Hepatocyte (in vitro differentiated cells): ENCODE measurements at regions not wholly inside any gene's neighbourhood (a gene's known extent, or its start where the extent isn't known, plus 50 kb on each side); places are given as distances from the start of the nearest gene placed in this dataset.

Experiments
- DNase-seq: peaks from one replicate; pipeline ENCODE4 v3.0.0-alpha.2; 2016; ENCODE audit warnings: low spot score
- H2AFZ ChIP-seq: fragments of 200-600 bp; sonication (generic); 2 replicates; pipeline ENCODE4 v1.6.0; 2016; ENCODE audit warnings: antibody characterized with exemption, mild to moderate bottlenecking
- H3K27ac ChIP-seq: fragments of 200-600 bp; sonication (generic); 2 replicates; pipeline ENCODE4 v1.5.1; 2016; ENCODE audit warnings: mild to moderate bottlenecking
- H3K27me3 ChIP-seq: fragments of 200-600 bp; sonication (generic); 2 replicates; pipeline ENCODE4 v1.6.1; 2016
- H3K36me3 ChIP-seq: fragments of 200-600 bp; sonication (generic); replicated peaks from 2 replicates; pipeline ENCODE4 v1.5.1; 2016; ENCODE audit warnings: low read depth; ENCODE audit not compliant: insufficient read depth
- H3K4me1 ChIP-seq: fragments of 200-600 bp; sonication (generic); 2 replicates; pipeline ENCODE4 v1.5.1; 2016; ENCODE audit warnings: mild to moderate bottlenecking, moderate library complexity; ENCODE audit not compliant: insufficient read depth
- H3K4me2 ChIP-seq: fragments of 200-600 bp; sonication (generic); 2 replicates; pipeline ENCODE4 v1.6.0; 2016
- H3K4me3 ChIP-seq: fragments of 200-600 bp; sonication (generic); 2 replicates; pipeline ENCODE4 v1.5.1; 2016; ENCODE audit warnings: mild to moderate bottlenecking
- H3K79me2 ChIP-seq: fragments of 200-600 bp; sonication (generic); 2 replicates; pipeline ENCODE4 v1.6.0; 2017; ENCODE audit warnings: mild to moderate bottlenecking
- H3K9me2 ChIP-seq: fragments of 200-600 bp; sonication (generic); replicated peaks from 2 replicates; pipeline ENCODE4 v1.6.0; 2017; ENCODE audit warnings: mild to moderate bottlenecking; ENCODE audit not compliant: insufficient read depth
- H3K9me3 ChIP-seq: fragments of 200-600 bp; sonication (generic); 2 replicates; pipeline ENCODE4 v1.5.1; 2016; ENCODE audit warnings: low read depth, mild to moderate bottlenecking
- H4K20me1 ChIP-seq: fragments of 200-600 bp; sonication (generic); 2 replicates; pipeline ENCODE4 v1.6.0; 2016; ENCODE audit warnings: mild to moderate bottlenecking; ENCODE audit not compliant: insufficient read depth, poor library complexity, severe bottlenecking
- EZH2 ChIP-seq: fragments of 200-600 bp; sonication (generic); IDR thresholded peaks from 2 replicates; pipeline ENCODE4 v1.6.1; 2016; ENCODE audit warnings: antibody characterized with exemption, mild to moderate bottlenecking, borderline replicate concordance
- EZH2phosphoT487 ChIP-seq: fragments of 200-600 bp; sonication (generic); IDR thresholded peaks from one replicate; pipeline ENCODE4 v1.6.1; 2018; ENCODE audit warnings: antibody characterized with exemption, mild to moderate bottlenecking, low read depth, moderate library complexity; ENCODE audit not compliant: unreplicated experiment, severe bottlenecking
- WGBS: methylation state at CpG from one replicate; pipeline ENCODE4 v1.1.6; 2016; ENCODE audit warnings: low lambda C conversion rate; ENCODE audit errors: missing lambda C conversion rate; 5-methylcytosine and 5-hydroxymethylcytosine counted together
- TF ChIP-seq, protein P1 (sequence below): fragments of 200-600 bp; sonication (generic); IDR thresholded peaks from 2 replicates; pipeline ENCODE4 v1.5.1; 2016; ENCODE audit warnings: antibody characterized with exemption, mild to moderate bottlenecking; ENCODE audit not compliant: poor library complexity

DNA sequence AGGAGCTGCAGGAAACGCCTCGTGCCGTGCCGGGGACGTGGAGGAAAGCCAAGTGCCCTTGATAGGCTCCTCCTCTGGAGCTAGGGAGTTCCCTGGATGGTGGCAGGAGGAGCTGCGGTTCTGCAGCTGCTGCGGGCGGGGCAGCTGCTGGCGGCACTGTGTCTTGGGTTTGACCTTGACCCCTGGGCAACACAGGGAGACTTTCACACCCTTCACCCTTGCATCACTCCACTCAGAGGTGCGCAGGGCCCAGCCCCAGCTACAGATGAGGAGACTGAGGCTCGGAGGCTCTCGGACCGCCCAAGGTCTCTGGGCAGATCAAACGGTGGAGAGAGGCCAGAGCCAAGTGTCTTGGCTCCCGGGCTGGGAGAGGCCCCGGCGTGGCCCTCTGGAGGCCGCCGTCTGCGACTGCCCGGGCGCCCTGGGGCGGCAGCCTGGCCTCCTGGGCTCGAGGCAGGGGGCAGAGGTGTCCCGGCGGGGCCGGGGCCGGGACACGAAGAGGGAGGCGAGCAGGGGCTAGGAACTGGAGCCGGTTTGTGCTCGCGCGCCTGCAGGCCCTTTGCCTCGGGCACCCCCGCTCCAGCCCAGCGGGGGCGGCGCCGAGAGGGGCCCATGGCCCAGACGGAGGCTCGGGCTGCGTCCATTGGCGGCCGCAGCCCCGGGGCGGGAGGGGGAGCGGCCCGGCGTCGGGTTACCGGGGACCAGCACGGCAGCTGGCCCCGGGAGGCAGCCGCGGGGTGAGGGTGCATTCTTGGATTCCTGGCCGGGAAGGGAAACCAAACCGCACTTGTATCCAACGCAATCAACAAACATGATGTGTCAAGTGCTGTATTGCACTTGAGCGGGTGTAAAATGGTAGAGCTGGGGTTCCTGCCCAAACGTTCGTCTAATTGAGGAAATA lies 129.6 kb upstream of the SLC1A4 start:
- H3K9me2 ChIP-seq = no peaks in the 10 kb centered on the region
- no peaks in the 10 kb centered on the region for H3K36me3 ChIP-seq
- no peaks in the 10 kb centered on the region for H3K27me3 ChIP-seq
- H2AFZ ChIP-seq = peak overlapping the region; percentile 33
- no peak overlapping the region for H3K4me3 ChIP-seq
- TF ChIP-seq, protein P1, sequence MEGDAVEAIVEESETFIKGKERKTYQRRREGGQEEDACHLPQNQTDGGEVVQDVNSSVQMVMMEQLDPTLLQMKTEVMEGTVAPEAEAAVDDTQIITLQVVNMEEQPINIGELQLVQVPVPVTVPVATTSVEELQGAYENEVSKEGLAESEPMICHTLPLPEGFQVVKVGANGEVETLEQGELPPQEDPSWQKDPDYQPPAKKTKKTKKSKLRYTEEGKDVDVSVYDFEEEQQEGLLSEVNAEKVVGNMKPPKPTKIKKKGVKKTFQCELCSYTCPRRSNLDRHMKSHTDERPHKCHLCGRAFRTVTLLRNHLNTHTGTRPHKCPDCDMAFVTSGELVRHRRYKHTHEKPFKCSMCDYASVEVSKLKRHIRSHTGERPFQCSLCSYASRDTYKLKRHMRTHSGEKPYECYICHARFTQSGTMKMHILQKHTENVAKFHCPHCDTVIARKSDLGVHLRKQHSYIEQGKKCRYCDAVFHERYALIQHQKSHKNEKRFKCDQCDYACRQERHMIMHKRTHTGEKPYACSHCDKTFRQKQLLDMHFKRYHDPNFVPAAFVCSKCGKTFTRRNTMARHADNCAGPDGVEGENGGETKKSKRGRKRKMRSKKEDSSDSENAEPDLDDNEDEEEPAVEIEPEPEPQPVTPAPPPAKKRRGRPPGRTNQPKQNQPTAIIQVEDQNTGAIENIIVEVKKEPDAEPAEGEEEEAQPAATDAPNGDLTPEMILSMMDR = no peak
- TF ChIP-seq EZH2 (no peak), EZH2phosphoT487 (no peak)
- 8% methylated on average over 34 of the region's 62 CpGs for WGBS
- H3K4me2 ChIP-seq = peak overlapping the region; percentile 86
- no peaks in the 10 kb centered on the region for H3K79me2 ChIP-seq
- no peaks in the 10 kb centered on the region for H4K20me1 ChIP-seq
- peaks cover 24% of the 10 kb centered on the region for H3K4me1 ChIP-seq
- no peaks in the 10 kb centered on the region for H3K9me3 ChIP-seq
- peak; percentile 88 for DNase-seq
- H3K27ac ChIP-seq = peak overlapping the region; percentile 94

DNA sequence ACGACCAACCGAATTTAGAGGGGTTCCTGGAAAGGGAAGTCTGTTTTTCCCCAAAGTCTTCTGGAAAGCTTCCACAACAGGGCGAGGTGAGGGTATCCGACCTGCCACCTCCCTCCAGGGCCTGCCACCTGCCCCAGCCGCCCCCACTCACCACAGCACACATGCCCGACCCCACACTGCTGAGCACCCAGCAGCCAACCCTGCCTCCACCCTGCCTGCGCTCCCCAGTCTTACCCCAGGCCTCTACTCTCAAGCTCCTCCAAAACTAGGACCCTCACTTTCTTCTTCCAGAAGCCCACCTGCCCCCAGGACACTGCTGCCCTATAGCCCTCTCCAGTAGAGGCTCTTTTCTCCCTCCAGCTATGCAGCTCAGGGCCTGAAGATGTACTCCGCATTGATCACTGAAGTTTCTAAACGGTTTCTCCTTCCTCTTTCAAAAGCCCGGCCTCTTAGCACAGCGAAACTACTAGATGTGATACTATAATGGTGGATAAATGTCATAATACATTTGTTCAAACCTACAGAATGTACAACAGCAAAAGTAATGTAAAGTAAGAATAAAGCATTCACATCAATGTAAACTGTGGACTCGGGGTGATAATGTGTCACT lies 128.8 kb upstream of the SLC1A4 start:
- Histone ChIP-seq H2AFZ (no peak overlapping the region), H3K9me3 (no peaks in the 10 kb centered on the region), H3K4me2 (peak overlapping the region; percentile 86), H3K4me1 (peaks cover 28% of the 10 kb centered on the region), H3K27me3 (no peaks in the 10 kb centered on the region), H3K9me2 (no peaks in the 10 kb centered on the region), H4K20me1 (no peaks in the 10 kb centered on the region), H3K27ac (peak overlapping the region; percentile 94), H3K4me3 (no peak overlapping the region), H3K36me3 (no peaks in the 10 kb centered on the region), H3K79me2 (no peaks in the 10 kb centered on the region)
- WGBS = 84% methylated on average over 12 of the region's 12 CpGs
- DNase-seq = no peak
- TF ChIP-seq, protein P1 = no peak
- no peak for TF ChIP-seq EZH2
- TF ChIP-seq EZH2phosphoT487 = no peak

DNA sequence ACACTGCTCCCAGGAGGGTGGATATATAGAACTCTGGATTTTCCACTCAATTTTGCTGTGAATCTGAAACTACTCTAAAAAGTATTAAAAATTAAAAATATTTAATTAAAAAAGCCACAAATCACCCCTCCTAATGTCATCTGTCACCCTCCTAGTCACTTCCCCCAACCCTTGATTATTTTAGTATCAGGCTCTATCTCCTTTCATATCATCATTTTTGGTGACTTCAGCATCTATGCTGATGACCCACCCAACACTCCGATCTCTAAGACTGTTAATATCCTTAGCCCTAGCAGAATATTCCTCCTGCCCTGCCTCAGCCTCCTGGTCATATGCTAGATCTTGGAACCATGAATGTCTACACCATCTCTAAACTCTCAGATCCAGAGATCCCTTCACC lies 128.3 kb upstream of the SLC1A4 start:
- H3K27ac ChIP-seq = no peak overlapping the region
- H2AFZ ChIP-seq = no peak overlapping the region
- H3K27me3 ChIP-seq = no peaks in the 10 kb centered on the region
- peaks cover 28% of the 10 kb centered on the region for H3K4me1 ChIP-seq
- H3K36me3 ChIP-seq = no peaks in the 10 kb centered on the region
- no peak for TF ChIP-seq EZH2
- TF ChIP-seq EZH2phosphoT487 = no peak
- TF ChIP-seq, protein P1 = no peak
- no peak overlapping the region for H3K4me3 ChIP-seq
- DNase-seq = no peak
- no peaks in the 10 kb centered on the region for H3K9me2 ChIP-seq
- H3K79me2 ChIP-seq = no peaks in the 10 kb centered on the region
- no peaks in the 10 kb centered on the region for H4K20me1 ChIP-seq
- H3K4me2 ChIP-seq = no peak overlapping the region
- WGBS = 94% methylated on average over 1 of the region's 1 CpG
- no peaks in the 10 kb centered on the region for H3K9me3 ChIP-seq
